Keratinocyte (primary cell): ENCODE measurements at regions not wholly inside any gene's neighbourhood (a gene's known extent, or its start where the extent isn't known, plus 50 kb on each side); places are given as distances from the start of the nearest gene placed in this dataset.

Source experiments
- CTCF ChIP-seq, 3 experiments: IDR thresholded peaks in 1 of 3; conservative IDR thresholded peaks in 1 of 3; optimal IDR thresholded peaks in 1 of 3; 2 replicates in 2 of 3; 3 replicates in 1 of 3; pipeline versions ENCODE3 to v1.5.1; 2011; ENCODE audit warnings: low read length in 3 of 3, mild to moderate bottlenecking in 3 of 3, moderate library complexity in 2 of 3, control low read depth in 1 of 3, inconsistent platforms in 1 of 3; ENCODE audit not compliant: insufficient read depth in 2 of 3; ENCODE audit errors: extremely low read depth in 1 of 3
- EZH2 ChIP-seq: IDR thresholded peaks from one replicate; pipeline ENCODE4 v1.6.1; 2012; ENCODE audit warnings: inconsistent platforms, mild to moderate bottlenecking, low read length, moderate library complexity

- TF ChIP-seq CTCF (optimal IDR thresholded peaks at IDR 0.05 in 1 of 3, IDR thresholded peaks at IDR 0.05 in 1 of 3, conservative IDR thresholded peaks at IDR 0.05 in 1 of 3; ENCODE audit: extremely low read depth in 1 of 3, insufficient read depth in 2 of 3, low read length in 3 of 3) (no peak), EZH2 (no peak)
Observed at GRCh38 chr6:14925025-14925698, 320.7 kb upstream of the JARID2 start.
